Sigmoid colon (tissue), 6 donors: ENCODE measurements at regions not wholly inside any gene's neighbourhood (a gene's known extent, or its start where the extent isn't known, plus 50 kb on each side); places are given as distances from the start of the nearest gene placed in this dataset.

Experiments used
- DNase-seq: peaks from one replicate; pipeline ENCODE4 v3.0.0-alpha.2; 2019
- H3K27ac ChIP-seq, 4 donors: fragments of 200-600 bp; sonication (generic); one replicate each; pipeline ENCODE4 v1.5.1; 2016 to 2019; ENCODE audit warnings: mild to moderate bottlenecking in 1 of 4
- H3K27me3 ChIP-seq, 3 donors: fragments of 200-600 bp; sonication (generic); one replicate each; pipeline ENCODE4 v1.5.1; 2019; ENCODE audit warnings: mild to moderate bottlenecking in 1 of 3
- H3K36me3 ChIP-seq, 4 donors: fragments of 200-600 bp; sonication (generic); one replicate each; pipeline ENCODE4 v1.5.1; 2016 to 2019
- H3K4me1 ChIP-seq, 4 donors: fragments of 200-600 bp; sonication (generic); one replicate each; pipeline ENCODE4 v1.5.1; 2017 to 2019
- H3K4me3 ChIP-seq, 4 donors: fragments of 200-600 bp; sonication (generic); one replicate each; pipeline ENCODE4 v1.5.1; 2017 to 2019; ENCODE audit warnings: mild to moderate bottlenecking in 2 of 4, moderate library complexity in 1 of 4
- H3K9me3 ChIP-seq, 4 donors: fragments of 200-600 bp in 3 of 4; sonication (generic) in 3 of 4; one replicate each; pipeline versions ENCODE4 v1.5.1 to v1.6.1; 2013 to 2019
- CTCF ChIP-seq, 4 experiments: fragments of 450-650 bp in 3 of 4; fragments of 200-600 bp in 1 of 4; IDR thresholded peaks; one replicate each; pipeline ENCODE4 v1.5.1; 2016 to 2019; ENCODE audit warnings: antibody characterized with exemption in 4 of 4, mild to moderate bottlenecking in 3 of 4, moderate library complexity in 2 of 4
- EP300 ChIP-seq, 4 donors: sonication (generic); formaldehyde crosslinking; IDR thresholded peaks; one replicate each; pipeline ENCODE4 v1.6.1; 2017; ENCODE audit warnings: antibody characterized with exemption in 4 of 4
- POLR2A ChIP-seq, 2 donors: fragments of 450-650 bp; IDR thresholded peaks; one replicate each; pipeline ENCODE4 v1.6.1; 2016; ENCODE audit warnings: antibody characterized with exemption in 2 of 2, mild to moderate bottlenecking in 2 of 2, moderate library complexity in 2 of 2
- POLR2AphosphoS5 ChIP-seq, 4 donors: sonication (generic); formaldehyde crosslinking; IDR thresholded peaks; one replicate each; pipeline ENCODE4 v1.6.1; 2017; ENCODE audit warnings: antibody characterized with exemption in 4 of 4
- WGBS, 2 donors: extraction: QIAGEN DNeasy Blood & Tissue Kit; methylation state at CpG; one replicate each; pipeline ENCODE4 v1.1.7; 2013; 5-methylcytosine and 5-hydroxymethylcytosine counted together
- intact Hi-C: fragments of 100-400 bp; cut with DNase I; formaldehyde crosslinking; loops from one replicate; pipeline ENCODE4 v1.15.1; 2023
- donor health status: healthy with polysubstance abuse.
- donor health status: healthy.

- TF ChIP-seq POLR2AphosphoS5 (IDR thresholded peaks at IDR 0.05) (no peak), CTCF (IDR thresholded peaks at IDR 0.05) (no peak), POLR2A (IDR thresholded peaks at IDR 0.05) (no peak), EP300 (IDR thresholded peaks at IDR 0.05) (no peak)
- Histone ChIP-seq H3K27me3 (no peaks in the 10 kb centered on the region), H3K4me1 (no peaks in the 10 kb centered on the region), H3K36me3 (no peaks in the 10 kb centered on the region), H3K27ac (no peak overlapping the region), H3K4me3 (no peak overlapping the region), H3K9me3 (no peaks in the 10 kb centered on the region)
- DNase-seq: no peak
- intact Hi-C loops: no loop called here
- WGBS, 2 donors: 91 to 97% methylated on average over 1 of the region's 1 CpG
Measured at GRCh38 chr17:51441431-51441830, 181.1 kb downstream of the UTP18 start.

GRCh38 chr17:51442088-51442865, 181.9 kb downstream of the UTP18 start:
- Histone ChIP-seq H3K36me3 (no peaks in the 10 kb centered on the region), H3K4me3 (no peak overlapping the region), H3K27me3 (no peaks in the 10 kb centered on the region), H3K4me1 (no peaks in the 10 kb centered on the region), H3K9me3 (no peaks in the 10 kb centered on the region), H3K27ac (no peak overlapping the region)
- intact Hi-C loops: no loop called here
- no peak for DNase-seq
- WGBS, 2 donors: 37 to 76% methylated on average over 6 of the region's 6 CpGs
- TF ChIP-seq EP300 (IDR thresholded peaks at IDR 0.05): no peak
- TF ChIP-seq CTCF (IDR thresholded peaks at IDR 0.05): no peak
- no peak for TF ChIP-seq POLR2AphosphoS5 (IDR thresholded peaks at IDR 0.05)

- Histone ChIP-seq H3K9me3 (no peaks in the 10 kb centered on the region), H3K36me3 (no peaks in the 10 kb centered on the region), H3K27ac (no peak overlapping the region), H3K27me3 (no peaks in the 10 kb centered on the region), H3K4me1 (no peaks in the 10 kb centered on the region), H3K4me3 (no peak overlapping the region)
- TF ChIP-seq POLR2A (IDR thresholded peaks at IDR 0.05): no peak
- no peak for TF ChIP-seq POLR2AphosphoS5 (IDR thresholded peaks at IDR 0.05)
- TF ChIP-seq EP300 (IDR thresholded peaks at IDR 0.05): no peak
- TF ChIP-seq CTCF (IDR thresholded peaks at IDR 0.05): no peak
- intact Hi-C loops: no loop called here
- DNase-seq: no peak
- 71 to 87% methylated on average over 3 of the region's 3 CpGs for WGBS, 2 donors
Measured at GRCh38 chr17:51443646-51444045, 183.3 kb downstream of the UTP18 start.

GRCh38 chr17:51445946-51446345, 185.6 kb downstream of the UTP18 start:
- intact Hi-C loops: no loop called here
- H3K4me3 ChIP-seq: no peak overlapping the region
- H3K27ac ChIP-seq: no peak overlapping the region
- TF ChIP-seq POLR2AphosphoS5 (IDR thresholded peaks at IDR 0.05) (no peak), POLR2A (IDR thresholded peaks at IDR 0.05) (no peak), CTCF (IDR thresholded peaks at IDR 0.05) (no peak), EP300 (IDR thresholded peaks at IDR 0.05) (no peak)
- DNase-seq: no peak
- WGBS, 2 donors: 59 to 74% methylated on average over 4 of the region's 4 CpGs
- no peaks in the 10 kb centered on the region for H3K9me3 ChIP-seq
- no peaks in the 10 kb centered on the region for H3K27me3 ChIP-seq
- no peaks in the 10 kb centered on the region for H3K36me3 ChIP-seq
- no peaks in the 10 kb centered on the region for H3K4me1 ChIP-seq
